Gastrocnemius medialis (tissue), 4 donors: ENCODE measurements at regions not wholly inside any gene's neighbourhood (a gene's known extent, or its start where the extent isn't known, plus 50 kb on each side); places are given as distances from the start of the nearest gene placed in this dataset.
"Not testable (repeated sequence)": the region's sequence is repeated elsewhere in the genome, so short reads cannot be mapped to it uniquely, and the experiment has no call there.

Source experiments
- ATAC-seq, 2 donors: fragments of 150-250 bp; one replicate each; pipeline ENCODE4 v1.9.1; 2016
- DNase-seq, 2 donors: peaks; one replicate each; pipeline ENCODE4 v3.0.0-alpha.2; 2019
- H3K27ac ChIP-seq, 4 donors: fragments of 200-600 bp; sonication (generic); 1 replicate in 1 of 4; 2 replicates in 3 of 4; pipeline ENCODE4 v1.5.1; 2016 to 2018; ENCODE audit warnings: mild to moderate bottlenecking in 2 of 4, moderate library complexity in 1 of 4
- H3K27me3 ChIP-seq, 3 donors: fragments of 200-600 bp; sonication (generic) in 2 of 3; 1 replicate in 1 of 3; 2 replicates in 2 of 3; pipeline versions ENCODE4 v1.5.1 to v1.6.0; 2016 to 2019; ENCODE audit warnings: mild to moderate bottlenecking in 1 of 3, moderate library complexity in 1 of 3
- H3K36me3 ChIP-seq, 2 donors: fragments of 200-600 bp; sonication (generic) in 1 of 2; one replicate each; pipeline ENCODE4 v1.5.1; 2017 to 2018
- H3K4me1 ChIP-seq, 2 donors: fragments of 200-600 bp; sonication (generic) in 1 of 2; one replicate each; pipeline ENCODE4 v1.5.1; 2016 to 2017; ENCODE audit warnings: mild to moderate bottlenecking in 2 of 2
- H3K4me3 ChIP-seq, 4 donors: fragments of 200-600 bp; sonication (generic) in 3 of 4; 1 replicate in 1 of 4; 2 replicates in 3 of 4; pipeline ENCODE4 v1.5.1; 2016 to 2019; ENCODE audit warnings: mild to moderate bottlenecking in 2 of 4
- H3K9me3 ChIP-seq, 3 donors: fragments of 200-600 bp; sonication (generic) in 2 of 3; 1 replicate in 1 of 3; 2 replicates in 2 of 3; pipeline ENCODE4 v1.5.1; 2016 to 2019
- CTCF ChIP-seq, 5 experiments: fragments of 450-650 bp in 3 of 5; fragments of 200-600 bp in 2 of 5; sonication (generic) in 2 of 5; IDR thresholded peaks in 4 of 5; conservative IDR thresholded peaks in 1 of 5; 1 replicate in 4 of 5; 2 replicates in 1 of 5; pipeline ENCODE4 v1.5.1; 2016 to 2019; ENCODE audit warnings: antibody characterized with exemption in 5 of 5, mild to moderate bottlenecking in 3 of 5, moderate library complexity in 3 of 5
- POLR2A ChIP-seq, 2 donors: fragments of 450-650 bp; IDR thresholded peaks; one replicate each; pipeline ENCODE4 v1.6.1; 2017; ENCODE audit warnings: antibody characterized with exemption in 2 of 2, mild to moderate bottlenecking in 2 of 2, moderate library complexity in 2 of 2
- in situ Hi-C, 4 donors: fragments of 200-750 bp; cut with MboI; loops; one replicate each; pipeline versions ENCODE4 v1.15.0 to v1.8.0; 2017; ENCODE audit warnings: low sequenced_read_pairs in 4 of 4
- intact Hi-C: fragments of 100-400 bp; cut with DNase I; formaldehyde crosslinking; loops from one replicate; pipeline ENCODE4 v1.15.1; 2023; ENCODE audit warnings: low total_unique reads

- no peak overlapping the region for H3K27ac ChIP-seq
- no peaks in the 10 kb centered on the region for H3K4me1 ChIP-seq
- no peak overlapping the region for H3K4me3 ChIP-seq
- DNase-seq (no peak), ATAC-seq (no peak)
- in situ Hi-C loops (no loop called here), intact Hi-C loops (no loop called here)
- no peaks in the 10 kb centered on the region for H3K36me3 ChIP-seq
- TF ChIP-seq POLR2A (IDR thresholded peaks at IDR 0.05) (no peak), CTCF (IDR thresholded peaks at IDR 0.05 in 4 of 5, conservative IDR thresholded peaks at IDR 0.05 in 1 of 5) (no peak)
- H3K27me3 ChIP-seq, result no peaks in the 10 kb centered on the region
- H3K9me3 ChIP-seq, result no peaks in the 10 kb centered on the region
Measured at GRCh38 chr16:13479549-13479948, 440.4 kb upstream of the ERCC4 start.

GRCh38 chr16:13480801-13481200 lies 439.2 kb upstream of the ERCC4 start:
- no peaks in the 10 kb centered on the region for H3K27me3 ChIP-seq
- no peaks in the 10 kb centered on the region for H3K36me3 ChIP-seq
- in situ Hi-C loops, result no loop called here
- no peaks in the 10 kb centered on the region for H3K9me3 ChIP-seq
- TF ChIP-seq POLR2A (IDR thresholded peaks at IDR 0.05), result no peak
- TF ChIP-seq CTCF (IDR thresholded peaks at IDR 0.05 in 4 of 5, conservative IDR thresholded peaks at IDR 0.05 in 1 of 5), result no peak
- H3K27ac ChIP-seq, result no peak overlapping the region
- DNase-seq, result no peak
- H3K4me1 ChIP-seq, result no peaks in the 10 kb centered on the region
- H3K4me3 ChIP-seq, result no peak overlapping the region
- ATAC-seq, result no peak
- intact Hi-C loops, result no loop called here

GRCh38 chr16:13483121-13483520 lies 436.8 kb upstream of the ERCC4 start:
- Histone ChIP-seq H3K27me3 (no peaks in the 10 kb centered on the region), H3K9me3 (no peaks in the 10 kb centered on the region), H3K27ac (no peak overlapping the region), H3K4me3 (no peak overlapping the region), H3K4me1 (no peaks in the 10 kb centered on the region), H3K36me3 (no peaks in the 10 kb centered on the region)
- intact Hi-C loops, result no loop called here
- TF ChIP-seq CTCF (IDR thresholded peaks at IDR 0.05 in 4 of 5, conservative IDR thresholded peaks at IDR 0.05 in 1 of 5), result no peak
- in situ Hi-C loops, result no loop called here
- ATAC-seq, result no peak
- DNase-seq, result no peak

GRCh38 chr16:13489416-13489815 lies 430.5 kb upstream of the ERCC4 start:
- ATAC-seq, in situ Hi-C loops, intact Hi-C loops, H3K9me3 ChIP-seq, H3K36me3 ChIP-seq, H3K27me3 ChIP-seq, H3K4me1 ChIP-seq, H3K27ac ChIP-seq, DNase-seq, H3K4me3 ChIP-seq: not testable (repeated sequence)

- Histone ChIP-seq H3K27me3 (no peaks in the 10 kb centered on the region), H3K36me3 (no peaks in the 10 kb centered on the region), H3K4me1 (no peaks in the 10 kb centered on the region), H3K4me3 (no peak overlapping the region), H3K27ac (no peak overlapping the region), H3K9me3 (no peaks in the 10 kb centered on the region)
- ATAC-seq (no peak), DNase-seq (no peak)
- in situ Hi-C loops (no loop called here), intact Hi-C loops (no loop called here)
- TF ChIP-seq POLR2A (IDR thresholded peaks at IDR 0.05), result no peak
- no peak for TF ChIP-seq CTCF (IDR thresholded peaks at IDR 0.05 in 4 of 5, conservative IDR thresholded peaks at IDR 0.05 in 1 of 5)
Measured at GRCh38 chr16:13492046-13492445, 427.9 kb upstream of the ERCC4 start.
